Astrocyte (in vitro differentiated cells and primary cell): ENCODE measurements at regions not wholly inside any gene's neighbourhood (a gene's known extent, or its start where the extent isn't known, plus 50 kb on each side); places are given as distances from the start of the nearest gene placed in this dataset.

Experiments used
- DNase-seq: peaks from one replicate; pipeline ENCODE4 v3.0.0-alpha.2; 2010; ENCODE audit warnings: low read depth
- FAIRE-seq: peaks from 2 replicates; lab custom pipeline; 2011; peaks lifted over from hg19 to GRCh38; lab: Jason Lieb, UNC
- H2AFZ ChIP-seq: 2 replicates; pipeline ENCODE4 v1.6.0; 2012; ENCODE audit warnings: low read depth, low read length, inconsistent platforms
- H3K27ac ChIP-seq: 2 replicates; pipeline ENCODE4 v1.5.1; 2011; ENCODE audit warnings: low read depth, low read length, inconsistent platforms
- H3K27me3 ChIP-seq: 2 replicates; pipeline ENCODE4 v1.6.0; 2011; ENCODE audit warnings: low read length, inconsistent platforms; ENCODE audit not compliant: insufficient read depth
- H3K36me3 ChIP-seq: 2 replicates; pipeline ENCODE4 v1.5.1; 2011; ENCODE audit warnings: low read length, inconsistent platforms; ENCODE audit not compliant: insufficient read depth
- H3K4me1 ChIP-seq: 2 replicates; pipeline ENCODE4 v1.5.1; 2011; ENCODE audit warnings: low read length, inconsistent platforms; ENCODE audit not compliant: insufficient read depth
- H3K4me2 ChIP-seq: 2 replicates; pipeline ENCODE4 v1.6.0; 2012; ENCODE audit warnings: low read length, inconsistent platforms
- H3K4me3 ChIP-seq: 2 replicates; pipeline ENCODE4 v1.5.1; 2011; ENCODE audit warnings: low read depth, mild to moderate bottlenecking, low read length, inconsistent platforms; ENCODE audit not compliant: insufficient read depth
- H3K79me2 ChIP-seq: 2 replicates; pipeline ENCODE4 v1.6.0; 2012; ENCODE audit warnings: mild to moderate bottlenecking, low read length, inconsistent platforms; ENCODE audit not compliant: insufficient read depth
- H3K9ac ChIP-seq: 2 replicates; pipeline ENCODE4 v1.6.0; 2012; ENCODE audit warnings: mild to moderate bottlenecking, low read length, inconsistent platforms
- H3K9me3 ChIP-seq: 2 replicates; pipeline ENCODE4 v1.5.1; 2012; ENCODE audit warnings: low read depth, mild to moderate bottlenecking, low read length, inconsistent platforms; ENCODE audit not compliant: insufficient read depth
- H4K20me1 ChIP-seq: 2 replicates; pipeline ENCODE4 v1.6.0; 2012; ENCODE audit warnings: low read length, inconsistent platforms; ENCODE audit not compliant: insufficient read depth
- H3K27ac Mint-ChIP-seq: one replicate; pipeline ENCODE4 v1.8.0; 2021; ENCODE audit warnings: mild to moderate bottlenecking, mixed read lengths; ENCODE audit not compliant: unreplicated experiment
- H3K27me3 Mint-ChIP-seq: one replicate; pipeline ENCODE4 v1.8.0; 2021; ENCODE audit warnings: low read depth, mixed read lengths; ENCODE audit not compliant: unreplicated experiment
- H3K36me3 Mint-ChIP-seq: one replicate; pipeline ENCODE4 v1.8.0; 2021; ENCODE audit warnings: low read depth, mixed read lengths; ENCODE audit not compliant: unreplicated experiment
- H3K4me1 Mint-ChIP-seq: one replicate; pipeline ENCODE4 v1.8.0; 2021; ENCODE audit warnings: low read depth, mixed read lengths; ENCODE audit not compliant: unreplicated experiment
- H3K4me3 Mint-ChIP-seq: one replicate; pipeline ENCODE4 v1.8.0; 2021; ENCODE audit warnings: mild to moderate bottlenecking, moderate library complexity, mixed read lengths; ENCODE audit not compliant: unreplicated experiment
- H3K9me3 Mint-ChIP-seq: one replicate; pipeline ENCODE4 v1.8.0; 2021; ENCODE audit warnings: mild to moderate bottlenecking, mixed read lengths; ENCODE audit not compliant: unreplicated experiment
- CTCF ChIP-seq: IDR thresholded peaks from 2 replicates; pipeline ENCODE4 v1.5.1; 2011; ENCODE audit warnings: low read depth, mild to moderate bottlenecking, inconsistent platforms, low read length, moderate library complexity; ENCODE audit not compliant: insufficient read depth
- EZH2 ChIP-seq: IDR thresholded peaks from 2 replicates; pipeline ENCODE4 v1.6.1; 2012; ENCODE audit warnings: mild to moderate bottlenecking, low read length, inconsistent platforms; ENCODE audit not compliant: insufficient read depth

- no peaks in the 10 kb centered on the region for H3K4me1 ChIP-seq
- no peaks in the 10 kb centered on the region for H3K27me3 ChIP-seq
- H3K4me1 Mint-ChIP-seq = no peaks in the 10 kb centered on the region
- no peak overlapping the region for H3K27ac ChIP-seq
- no peaks in the 10 kb centered on the region for H3K36me3 Mint-ChIP-seq
- H3K9me3 Mint-ChIP-seq = no peaks in the 10 kb centered on the region
- H4K20me1 ChIP-seq = no peaks in the 10 kb centered on the region
- FAIRE-seq (peak; percentile 5), DNase-seq (no peak)
- no peak overlapping the region for H3K27ac Mint-ChIP-seq
- no peak overlapping the region for H3K4me3 Mint-ChIP-seq
- no peak overlapping the region for H3K9ac ChIP-seq
- H2AFZ ChIP-seq = no peak overlapping the region
- no peak overlapping the region for H3K4me3 ChIP-seq
- H3K4me2 ChIP-seq = no peak overlapping the region
- TF ChIP-seq EZH2 = no peak
- TF ChIP-seq CTCF = no peak
- no peaks in the 10 kb centered on the region for H3K79me2 ChIP-seq
- no peaks in the 10 kb centered on the region for H3K9me3 ChIP-seq
- H3K27me3 Mint-ChIP-seq = peaks cover 25% of the 10 kb centered on the region
- H3K36me3 ChIP-seq = no peaks in the 10 kb centered on the region
These were observed 257.0 kb upstream of the USP24 start for GRCh38 chr1:55472115-55472514.

GRCh38 chr1:55468142-55468795 lies 253.1 kb upstream of the USP24 start:
- no peaks in the 10 kb centered on the region for H3K9me3 Mint-ChIP-seq
- no peaks in the 10 kb centered on the region for H3K36me3 Mint-ChIP-seq
- H3K27me3 Mint-ChIP-seq = peaks cover 15% of the 10 kb centered on the region
- Histone ChIP-seq H3K79me2 (no peaks in the 10 kb centered on the region), H3K27ac (no peak overlapping the region), H3K9me3 (no peaks in the 10 kb centered on the region), H3K36me3 (no peaks in the 10 kb centered on the region), H3K9ac (no peak overlapping the region), H4K20me1 (no peaks in the 10 kb centered on the region), H3K4me3 (no peak overlapping the region), H3K4me2 (no peak overlapping the region), H3K4me1 (no peaks in the 10 kb centered on the region), H2AFZ (no peak overlapping the region), H3K27me3 (no peaks in the 10 kb centered on the region)
- H3K27ac Mint-ChIP-seq = no peak overlapping the region
- no peak for FAIRE-seq
- TF ChIP-seq EZH2 = no peak
- TF ChIP-seq CTCF = no peak
- H3K4me3 Mint-ChIP-seq = no peak overlapping the region
- DNase-seq = no peak
- no peaks in the 10 kb centered on the region for H3K4me1 Mint-ChIP-seq

- no peaks in the 10 kb centered on the region for H3K27me3 ChIP-seq
- H2AFZ ChIP-seq = no peak overlapping the region
- FAIRE-seq (no peak), DNase-seq (no peak)
- TF ChIP-seq CTCF (no peak), EZH2 (no peak)
- no peak overlapping the region for H3K4me3 ChIP-seq
- no peaks in the 10 kb centered on the region for H3K36me3 Mint-ChIP-seq
- H3K9ac ChIP-seq = no peak overlapping the region
- H3K4me1 Mint-ChIP-seq = no peaks in the 10 kb centered on the region
- H4K20me1 ChIP-seq = no peaks in the 10 kb centered on the region
- no peaks in the 10 kb centered on the region for H3K79me2 ChIP-seq
- H3K9me3 ChIP-seq = no peaks in the 10 kb centered on the region
- H3K27ac ChIP-seq = no peak overlapping the region
- H3K4me1 ChIP-seq = no peaks in the 10 kb centered on the region
- H3K9me3 Mint-ChIP-seq = no peaks in the 10 kb centered on the region
- no peak overlapping the region for H3K27ac Mint-ChIP-seq
- no peak overlapping the region for H3K4me2 ChIP-seq
- no peak overlapping the region for H3K4me3 Mint-ChIP-seq
- no peaks in the 10 kb centered on the region for H3K36me3 ChIP-seq
- peaks cover 15% of the 10 kb centered on the region for H3K27me3 Mint-ChIP-seq
These were observed 251.8 kb upstream of the USP24 start for GRCh38 chr1:55466921-55467320.
